ENCODE measurements at regions not wholly inside any gene's neighbourhood (a gene's known extent, or its start where the extent isn't known, plus 50 kb on each side); places are given as distances from the start of the nearest gene placed in this dataset.

DNA sequence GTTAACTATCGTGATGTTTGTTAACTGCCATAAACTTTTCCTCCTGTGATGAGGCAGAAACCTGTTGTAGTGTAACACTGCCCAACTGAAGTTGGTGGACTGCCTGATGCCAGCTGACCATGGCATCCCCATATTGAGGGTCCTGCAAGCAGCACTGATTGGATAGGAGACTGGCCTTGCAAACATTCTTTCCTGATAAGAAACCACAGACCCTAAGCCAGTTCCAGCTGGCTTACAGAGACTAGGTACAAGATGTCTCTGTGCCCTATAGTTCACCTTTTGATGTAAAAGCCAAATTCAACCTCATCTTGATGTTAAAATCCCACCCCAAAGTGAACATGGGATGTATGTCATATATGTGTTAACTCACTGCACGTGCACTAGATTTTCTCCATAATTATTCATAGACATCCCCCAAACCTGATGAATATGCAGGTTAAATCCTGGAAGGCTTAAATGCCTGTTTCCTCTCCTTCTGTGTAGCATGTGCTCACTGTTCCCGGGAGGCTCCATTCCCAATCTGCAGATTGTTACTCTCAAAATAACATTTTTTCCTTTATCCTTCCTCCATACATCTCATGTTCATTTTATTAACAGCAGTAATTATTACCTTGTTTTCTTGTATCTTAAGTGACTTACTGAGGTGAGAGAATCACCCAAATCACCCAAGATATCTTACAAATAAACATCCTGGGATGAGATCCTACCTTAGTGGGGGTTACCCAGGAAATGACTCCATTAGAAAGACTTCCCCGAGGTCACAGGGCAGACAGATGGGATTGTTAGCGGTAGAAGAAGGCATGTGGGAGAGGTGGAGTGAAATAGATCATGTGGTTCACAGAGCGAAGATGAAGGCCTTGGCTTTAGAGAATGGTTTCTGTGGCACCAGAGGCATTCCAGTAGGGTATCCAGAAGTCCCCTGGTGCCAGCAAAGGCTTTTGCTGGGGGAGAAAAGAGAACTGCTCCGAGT is 566.7 kb downstream of the CCDC171 start:
- intact Hi-C loops (cut with DNase I), result no loop called here

DNA sequence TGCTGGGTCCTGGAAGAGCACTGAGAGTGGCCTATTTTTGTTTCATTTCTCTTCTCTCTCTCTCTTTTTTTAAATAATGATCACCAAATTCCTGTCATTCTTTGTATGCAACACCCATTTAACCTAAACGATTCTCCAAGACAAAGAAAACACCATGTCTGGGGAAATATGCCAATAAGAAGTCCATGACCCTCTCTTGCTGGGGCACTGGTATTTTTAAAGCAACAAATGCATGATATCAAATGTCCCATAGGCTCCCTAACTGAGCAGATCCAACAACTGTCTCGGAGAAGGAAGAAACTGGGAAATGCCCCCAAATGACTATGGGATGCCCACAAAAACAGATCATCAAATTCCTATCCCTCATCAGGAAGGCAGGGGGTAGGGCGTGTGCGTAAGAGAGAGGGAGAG is 567.4 kb downstream of the CCDC171 start:
- Histone ChIP-seq H3K27ac (no peak overlapping the region), H3K4me3 (no peak overlapping the region), H3K4me1 (no peaks in the 10 kb centered on the region), H3K36me3 (no peaks in the 10 kb centered on the region), H3K27me3 (no peaks in the 10 kb centered on the region), H3K9me3 (no peaks in the 10 kb centered on the region)
- ATAC-seq, result no peak
- TF ChIP-seq, protein P1, sequence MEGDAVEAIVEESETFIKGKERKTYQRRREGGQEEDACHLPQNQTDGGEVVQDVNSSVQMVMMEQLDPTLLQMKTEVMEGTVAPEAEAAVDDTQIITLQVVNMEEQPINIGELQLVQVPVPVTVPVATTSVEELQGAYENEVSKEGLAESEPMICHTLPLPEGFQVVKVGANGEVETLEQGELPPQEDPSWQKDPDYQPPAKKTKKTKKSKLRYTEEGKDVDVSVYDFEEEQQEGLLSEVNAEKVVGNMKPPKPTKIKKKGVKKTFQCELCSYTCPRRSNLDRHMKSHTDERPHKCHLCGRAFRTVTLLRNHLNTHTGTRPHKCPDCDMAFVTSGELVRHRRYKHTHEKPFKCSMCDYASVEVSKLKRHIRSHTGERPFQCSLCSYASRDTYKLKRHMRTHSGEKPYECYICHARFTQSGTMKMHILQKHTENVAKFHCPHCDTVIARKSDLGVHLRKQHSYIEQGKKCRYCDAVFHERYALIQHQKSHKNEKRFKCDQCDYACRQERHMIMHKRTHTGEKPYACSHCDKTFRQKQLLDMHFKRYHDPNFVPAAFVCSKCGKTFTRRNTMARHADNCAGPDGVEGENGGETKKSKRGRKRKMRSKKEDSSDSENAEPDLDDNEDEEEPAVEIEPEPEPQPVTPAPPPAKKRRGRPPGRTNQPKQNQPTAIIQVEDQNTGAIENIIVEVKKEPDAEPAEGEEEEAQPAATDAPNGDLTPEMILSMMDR (IDR thresholded peaks at IDR 0.05), result no peak
- intact Hi-C loops (cut with DNase I), result no loop called here
- no peak for DNase-seq

More for the DNA sequence above, 566.7 kb downstream of the CCDC171 start:
- H3K9me3 ChIP-seq, result no peaks in the 10 kb centered on the region
- ATAC-seq, result no peak
- H3K27me3 ChIP-seq, result no peaks in the 10 kb centered on the region
- no peak overlapping the region for H3K4me3 ChIP-seq
- no peaks in the 10 kb centered on the region for H3K4me1 ChIP-seq
- no peak for DNase-seq
- H3K27ac ChIP-seq, result no peak overlapping the region
- no peaks in the 10 kb centered on the region for H3K36me3 ChIP-seq
- TF ChIP-seq, protein P1 (IDR thresholded peaks at IDR 0.05), result no peak

DNA sequence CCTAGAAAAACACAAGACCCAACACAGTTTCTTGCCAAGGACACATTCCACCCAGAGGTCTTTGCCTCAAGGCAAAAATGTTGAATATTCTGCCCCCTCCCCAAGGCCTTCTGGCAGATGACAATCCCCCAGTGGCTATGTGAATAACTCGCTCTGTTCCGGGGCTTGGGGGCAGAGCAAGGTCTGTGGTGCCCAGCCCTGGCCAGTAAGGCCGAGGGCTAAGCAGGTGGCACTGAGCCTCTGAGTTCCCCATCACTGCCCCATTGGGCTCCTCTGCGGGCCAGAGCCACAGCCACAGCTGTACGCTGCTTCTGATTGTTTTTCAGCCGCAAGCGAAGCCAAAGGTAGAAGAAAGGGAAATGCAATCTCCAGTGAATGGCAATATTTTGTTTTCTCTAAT is 567.9 kb downstream of the CCDC171 start:
- TF ChIP-seq, protein P1 (IDR thresholded peaks at IDR 0.05), result no peak
- no peaks in the 10 kb centered on the region for H3K9me3 ChIP-seq
- no peak for ATAC-seq

DNA sequence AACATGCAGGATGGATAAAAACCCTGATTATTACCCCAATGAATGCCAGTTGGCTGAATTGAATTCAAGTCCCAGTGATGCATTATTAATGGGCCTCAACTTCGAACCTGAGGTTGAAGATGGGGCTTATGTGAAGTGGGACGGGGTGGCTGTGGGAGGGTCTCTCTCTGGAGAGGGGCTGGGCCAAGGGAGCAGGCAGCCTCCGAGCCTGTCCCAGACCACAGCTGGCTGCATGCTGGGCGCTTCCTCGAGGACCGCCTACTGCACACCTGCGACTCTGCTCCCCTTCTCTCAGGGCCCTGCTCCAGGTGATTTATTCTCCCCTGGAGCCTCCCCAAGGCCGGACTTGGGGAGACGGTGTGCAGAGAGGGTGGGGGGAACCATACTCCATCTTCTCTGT is 568.3 kb downstream of the CCDC171 start:
- Histone ChIP-seq H3K4me1 (no peaks in the 10 kb centered on the region), H3K9me3 (no peaks in the 10 kb centered on the region), H3K4me3 (no peak overlapping the region), H3K36me3 (no peaks in the 10 kb centered on the region), H3K27me3 (no peaks in the 10 kb centered on the region), H3K27ac (no peak overlapping the region)
- intact Hi-C loops (cut with DNase I), result no loop called here
- ATAC-seq, result no peak
- TF ChIP-seq, protein P1 (IDR thresholded peaks at IDR 0.05), result no peak
- DNase-seq, result no peak

More for the DNA sequence above, 567.9 kb downstream of the CCDC171 start:
- Histone ChIP-seq H3K27me3 (no peaks in the 10 kb centered on the region), H3K27ac (no peak overlapping the region), H3K4me1 (no peaks in the 10 kb centered on the region), H3K36me3 (no peaks in the 10 kb centered on the region), H3K4me3 (no peak overlapping the region)
- no peak for DNase-seq
- intact Hi-C loops (cut with DNase I), result no loop called here

DNA sequence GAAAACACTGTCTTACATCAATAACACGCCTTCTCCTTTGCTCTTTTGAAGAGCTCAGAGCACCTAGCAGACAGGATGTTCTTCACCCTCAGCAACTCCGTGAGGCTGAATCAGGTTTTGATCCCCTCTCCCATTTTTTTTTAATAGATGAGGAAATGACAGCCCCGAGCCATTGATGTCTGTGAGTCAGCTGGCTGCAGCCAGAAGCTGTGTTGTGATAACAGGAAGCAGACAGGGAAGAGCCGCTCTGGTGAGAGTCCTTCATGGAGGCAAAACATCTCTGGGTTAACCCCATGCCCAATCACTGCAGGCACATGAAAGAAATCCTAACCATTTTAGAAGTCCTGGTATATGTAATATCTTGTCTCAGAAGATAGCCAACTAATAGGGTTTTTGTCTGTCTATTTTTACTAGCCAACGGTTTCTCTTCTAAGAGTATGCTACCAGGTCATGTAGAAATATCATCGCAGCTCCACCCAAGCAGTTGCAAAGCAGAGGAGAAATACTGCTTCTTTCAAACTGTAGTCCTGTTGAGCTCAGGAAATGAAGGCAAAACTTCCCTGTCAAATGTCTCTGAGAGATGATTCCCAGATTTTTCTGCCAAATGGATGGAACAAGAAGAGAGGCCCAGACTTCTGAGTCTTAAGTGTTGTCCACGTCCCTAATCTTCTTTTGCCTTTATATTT is 568.9 kb downstream of the CCDC171 start:
- ATAC-seq (no peak), DNase-seq (no peak)
- Histone ChIP-seq H3K36me3 (no peaks in the 10 kb centered on the region), H3K9me3 (no peaks in the 10 kb centered on the region), H3K4me1 (no peaks in the 10 kb centered on the region), H3K4me3 (no peak overlapping the region), H3K27ac (no peak overlapping the region), H3K27me3 (no peaks in the 10 kb centered on the region)
- TF ChIP-seq, protein P1 (IDR thresholded peaks at IDR 0.05), result no peak
- intact Hi-C loops (cut with DNase I), result no loop called here

All from left lung (tissue), 4 donors.